Upper lobe of right lung (tissue), 1 donor: ENCODE measurements at regions not wholly inside any gene's neighbourhood (a gene's known extent, or its start where the extent isn't known, plus 50 kb on each side); places are given as distances from the start of the nearest gene placed in this dataset.
"Not testable (repeated sequence)": the region's sequence is repeated elsewhere in the genome, so short reads cannot be mapped to it uniquely, and the experiment has no call there.

Source experiments
- ATAC-seq: fragments of 200-7000 bp; cut with Tn5 transposase; one replicate; pipeline ENCODE4 v1.9.1; 2020; ENCODE audit warnings: mild to moderate bottlenecking, moderate library complexity
- DNase-seq: peaks from one replicate; pipeline ENCODE4 v3.0.0-alpha.2; 2020
- H3K27ac ChIP-seq: fragments of 200-600 bp; one replicate; pipeline ENCODE4 v1.8.0; 2022
- H3K27me3 ChIP-seq: fragments of 200-600 bp; one replicate; pipeline ENCODE4 v1.8.0; 2022; ENCODE audit warnings: mild to moderate bottlenecking
- H3K36me3 ChIP-seq: fragments of 200-600 bp; one replicate; pipeline ENCODE4 v1.8.0; 2022
- H3K4me1 ChIP-seq: fragments of 200-600 bp; one replicate; pipeline ENCODE4 v1.8.0; 2022
- H3K4me3 ChIP-seq: fragments of 200-600 bp; one replicate; pipeline ENCODE4 v1.8.0; 2022; ENCODE audit warnings: mild to moderate bottlenecking
- H3K9me3 ChIP-seq: fragments of 200-600 bp; one replicate; pipeline ENCODE4 v1.8.0; 2022
- intact Hi-C: fragments of 100-400 bp; cut with DNase I; formaldehyde crosslinking; loops from one replicate; pipeline ENCODE4 v1.11.0; 2022
- TF ChIP-seq, protein P1 (sequence below): fragments of 200-600 bp; IDR thresholded peaks from one replicate; pipeline ENCODE4 v1.8.0; 2022; ENCODE audit warnings: antibody characterized with exemption
- donor health status: DM: no; HTN: yes; CAD: no; lungs with severe emphysema.

DNA sequence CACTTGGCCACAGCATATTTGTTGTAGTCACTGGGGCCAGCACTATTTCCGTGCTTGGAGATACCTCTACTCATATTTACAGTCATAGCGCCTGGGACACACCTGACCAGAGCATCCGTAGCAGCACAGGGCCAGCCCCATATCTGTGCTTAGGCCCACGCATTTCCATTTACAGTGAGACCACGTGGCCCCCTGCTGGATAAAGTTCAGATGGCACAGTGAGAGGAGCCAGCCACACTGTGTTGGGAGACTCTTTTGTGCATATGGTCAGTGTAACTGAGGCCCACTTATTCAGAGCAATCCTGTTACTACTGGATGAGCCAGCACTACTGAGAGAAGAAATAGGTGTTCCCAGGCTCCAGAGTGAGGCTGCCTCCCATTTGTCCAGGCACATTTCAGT, 455.3 kb downstream of the REEP3 start:
- peak; percentile 88 for ATAC-seq

DNA sequence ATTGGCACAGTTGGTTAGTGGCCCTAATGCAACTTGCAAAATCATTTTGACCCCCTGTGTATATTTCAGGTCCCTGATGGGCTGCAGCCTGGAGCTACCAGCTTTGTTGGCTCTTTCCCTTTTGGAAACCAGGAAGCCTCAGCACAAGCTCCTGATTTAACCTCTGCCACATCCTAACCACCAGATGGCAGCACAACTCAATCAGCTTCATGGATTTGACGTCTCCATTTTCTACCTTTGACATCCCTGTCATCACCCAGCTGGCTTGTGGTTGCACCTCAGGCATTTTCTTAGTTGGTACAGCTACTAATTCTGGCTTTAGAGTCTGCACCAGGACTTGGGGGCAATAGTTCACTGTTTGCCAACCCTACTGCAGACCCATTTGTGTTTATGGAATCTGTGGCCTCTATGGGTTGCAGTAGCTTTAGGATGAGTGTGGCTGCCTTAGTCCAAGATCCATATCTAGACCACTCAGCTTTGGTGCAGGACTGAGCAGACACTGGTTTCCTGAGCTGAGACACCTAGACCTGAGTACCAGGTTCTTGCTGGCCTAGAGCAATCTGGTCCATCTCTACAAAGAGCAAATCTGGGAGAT, 456.2 kb downstream of the REEP3 start:
- H3K4me1 ChIP-seq, result no peaks in the 10 kb centered on the region
- DNase-seq, result no peak
- TF ChIP-seq, protein P1, sequence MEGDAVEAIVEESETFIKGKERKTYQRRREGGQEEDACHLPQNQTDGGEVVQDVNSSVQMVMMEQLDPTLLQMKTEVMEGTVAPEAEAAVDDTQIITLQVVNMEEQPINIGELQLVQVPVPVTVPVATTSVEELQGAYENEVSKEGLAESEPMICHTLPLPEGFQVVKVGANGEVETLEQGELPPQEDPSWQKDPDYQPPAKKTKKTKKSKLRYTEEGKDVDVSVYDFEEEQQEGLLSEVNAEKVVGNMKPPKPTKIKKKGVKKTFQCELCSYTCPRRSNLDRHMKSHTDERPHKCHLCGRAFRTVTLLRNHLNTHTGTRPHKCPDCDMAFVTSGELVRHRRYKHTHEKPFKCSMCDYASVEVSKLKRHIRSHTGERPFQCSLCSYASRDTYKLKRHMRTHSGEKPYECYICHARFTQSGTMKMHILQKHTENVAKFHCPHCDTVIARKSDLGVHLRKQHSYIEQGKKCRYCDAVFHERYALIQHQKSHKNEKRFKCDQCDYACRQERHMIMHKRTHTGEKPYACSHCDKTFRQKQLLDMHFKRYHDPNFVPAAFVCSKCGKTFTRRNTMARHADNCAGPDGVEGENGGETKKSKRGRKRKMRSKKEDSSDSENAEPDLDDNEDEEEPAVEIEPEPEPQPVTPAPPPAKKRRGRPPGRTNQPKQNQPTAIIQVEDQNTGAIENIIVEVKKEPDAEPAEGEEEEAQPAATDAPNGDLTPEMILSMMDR, result peak; percentile 62
- no peaks in the 10 kb centered on the region for H3K27me3 ChIP-seq
- intact Hi-C loops, result no loop called here
- H3K27ac ChIP-seq, result no peak overlapping the region
- no peaks in the 10 kb centered on the region for H3K36me3 ChIP-seq
- no peaks in the 10 kb centered on the region for H3K9me3 ChIP-seq
- peak; percentile 73 for ATAC-seq
- no peak overlapping the region for H3K4me3 ChIP-seq

More for the DNA sequence above, 455.3 kb downstream of the REEP3 start:
- TF ChIP-seq, protein P1, result peak; percentile 58
- no peaks in the 10 kb centered on the region for H3K27me3 ChIP-seq
- H3K4me3 ChIP-seq, result no peak overlapping the region
- H3K9me3 ChIP-seq, result no peaks in the 10 kb centered on the region
- H3K4me1 ChIP-seq, result no peaks in the 10 kb centered on the region
- peak; percentile 72 for DNase-seq
- intact Hi-C loops, result no loop called here
- H3K27ac ChIP-seq, result no peak overlapping the region
- H3K36me3 ChIP-seq, result no peaks in the 10 kb centered on the region

DNA sequence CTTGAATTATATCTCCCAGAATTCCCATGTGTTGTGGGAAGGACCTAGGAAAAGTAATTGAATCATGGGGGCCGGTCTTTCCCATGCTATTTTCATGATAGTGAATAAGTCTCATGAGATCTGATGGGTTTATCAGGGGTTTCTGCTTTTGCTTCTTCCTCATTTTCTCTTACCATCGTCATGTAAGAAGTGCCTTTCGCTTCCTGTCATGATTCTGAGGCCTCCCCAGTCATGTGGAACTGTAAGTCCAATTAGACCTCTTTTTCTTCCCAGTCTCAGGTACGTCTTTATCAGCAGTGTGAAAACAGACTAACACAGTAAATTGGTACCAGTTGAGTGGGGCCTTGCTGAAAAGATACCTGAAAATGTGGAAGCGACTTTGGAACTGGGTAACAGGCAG, 459.7 kb downstream of the REEP3 start:
- DNase-seq, H3K4me3 ChIP-seq, intact Hi-C loops: not testable (repeated sequence)

DNA sequence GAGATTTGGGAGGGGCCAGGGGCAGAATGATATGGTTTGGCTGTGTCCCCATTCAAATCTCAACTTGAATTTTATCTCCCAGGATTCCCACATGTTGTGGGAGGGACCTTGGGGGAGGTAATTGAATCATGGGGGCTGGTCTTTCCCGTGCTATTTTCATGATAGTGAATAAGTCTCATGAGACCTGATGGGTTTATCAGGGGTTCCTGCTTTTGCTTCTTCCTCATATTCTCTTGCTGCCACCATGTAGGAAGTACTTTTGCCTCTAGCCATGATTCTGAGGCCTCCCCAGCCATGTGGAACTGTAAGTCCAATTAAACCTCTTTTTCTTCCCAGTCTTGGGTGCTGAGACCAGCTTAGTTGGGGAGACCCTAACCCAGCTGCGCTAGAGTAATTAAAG, 462.9 kb downstream of the REEP3 start:
- H3K4me3 ChIP-seq, H3K9me3 ChIP-seq, H3K27ac ChIP-seq, H3K4me1 ChIP-seq, H3K27me3 ChIP-seq, intact Hi-C loops, DNase-seq, ATAC-seq, H3K36me3 ChIP-seq: not testable (repeated sequence)

More for the DNA sequence above, 459.7 kb downstream of the REEP3 start:
- H3K36me3 ChIP-seq, H3K9me3 ChIP-seq, ATAC-seq, H3K27ac ChIP-seq, H3K4me1 ChIP-seq, H3K27me3 ChIP-seq: not testable (repeated sequence)

DNA sequence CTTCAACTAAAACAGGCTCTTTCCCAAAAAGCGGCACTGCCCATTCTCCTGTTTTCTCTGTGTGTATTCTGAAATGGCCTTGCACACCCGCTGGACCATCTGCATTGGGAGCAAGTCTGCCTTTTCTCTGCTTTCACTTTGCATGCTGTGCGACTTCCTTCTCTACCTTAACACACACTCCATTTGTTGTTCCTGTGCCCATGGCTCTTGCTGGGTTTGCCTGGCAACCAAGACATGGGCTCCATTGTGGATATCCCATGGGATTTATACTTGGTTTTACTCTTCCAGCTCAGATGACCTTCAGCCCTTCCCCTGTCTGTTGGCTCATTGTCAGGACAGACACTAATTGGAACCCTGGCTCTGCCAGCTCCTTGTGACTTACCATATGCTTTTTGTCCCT, 465.3 kb downstream of the REEP3 start:
- intact Hi-C loops, result no loop called here
- ATAC-seq (no peak), DNase-seq (no peak)
- H3K27me3 ChIP-seq, result no peaks in the 10 kb centered on the region
- H3K36me3 ChIP-seq, result no peaks in the 10 kb centered on the region
- H3K9me3 ChIP-seq, result no peaks in the 10 kb centered on the region
- no peak overlapping the region for H3K27ac ChIP-seq
- H3K4me1 ChIP-seq, result no peaks in the 10 kb centered on the region
- TF ChIP-seq, protein P1, result no peak
- no peak overlapping the region for H3K4me3 ChIP-seq

DNA sequence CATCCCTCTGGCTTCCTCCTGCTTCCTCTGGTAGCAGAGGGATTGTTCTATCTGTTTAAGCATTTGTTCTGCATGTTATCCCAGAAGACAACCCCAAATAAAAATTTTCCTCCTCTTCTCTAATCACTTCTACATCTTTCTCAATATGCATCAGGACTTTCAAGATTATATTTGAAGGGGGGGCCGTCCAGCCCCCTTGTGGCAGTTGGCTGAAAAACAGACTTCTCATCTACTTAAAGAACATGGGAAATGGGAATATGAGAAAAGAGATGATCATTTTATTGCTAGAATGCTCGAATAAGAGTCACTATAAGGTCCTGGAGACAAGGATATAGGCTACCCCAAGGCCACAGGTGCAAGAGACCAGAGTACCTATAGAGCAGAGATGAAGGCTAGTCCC, 466.0 kb downstream of the REEP3 start:
- ATAC-seq (no peak), DNase-seq (no peak)
- H3K4me1 ChIP-seq, result no peaks in the 10 kb centered on the region
- no peaks in the 10 kb centered on the region for H3K9me3 ChIP-seq
- no peak overlapping the region for H3K4me3 ChIP-seq
- H3K27ac ChIP-seq, result no peak overlapping the region
- TF ChIP-seq, protein P1, result no peak
- no peaks in the 10 kb centered on the region for H3K27me3 ChIP-seq
- H3K36me3 ChIP-seq, result no peaks in the 10 kb centered on the region
- intact Hi-C loops, result no loop called here

DNA sequence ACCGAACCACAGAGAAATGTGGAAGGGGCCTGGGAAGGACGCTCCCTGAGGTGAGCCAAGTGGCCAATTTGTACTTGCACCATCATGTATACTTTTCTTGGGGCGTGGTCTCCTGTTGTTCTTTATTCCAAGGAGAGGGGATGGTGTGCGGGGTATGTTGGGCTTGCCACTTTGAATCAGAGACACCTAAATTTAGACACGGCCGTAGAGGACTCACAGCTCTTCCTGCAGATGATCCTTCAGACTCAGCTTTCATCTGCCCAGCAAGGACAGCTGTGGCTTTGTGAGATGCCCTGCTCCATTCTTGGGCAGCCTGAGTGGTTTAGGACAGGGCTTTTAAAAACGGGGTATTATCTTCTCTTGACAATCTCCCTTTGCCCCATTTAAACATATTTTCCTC, 473.2 kb downstream of the REEP3 start:
- Histone ChIP-seq H3K36me3 (no peaks in the 10 kb centered on the region), H3K27ac (no peak overlapping the region), H3K4me3 (no peak overlapping the region), H3K27me3 (no peaks in the 10 kb centered on the region), H3K4me1 (no peaks in the 10 kb centered on the region), H3K9me3 (no peaks in the 10 kb centered on the region)
- ATAC-seq, result no peak
- DNase-seq, result no peak
- TF ChIP-seq, protein P1, result no peak
- intact Hi-C loops, result no loop called here
